Esophagus muscularis mucosa (tissue), 4 donors: ENCODE measurements at regions not wholly inside any gene's neighbourhood (a gene's known extent, or its start where the extent isn't known, plus 50 kb on each side); places are given as distances from the start of the nearest gene placed in this dataset.

Source experiments
- DNase-seq: peaks from one replicate; pipeline ENCODE4 v3.0.0-alpha.2; 2017; ENCODE audit errors: extremely low spot score
- H3K27ac ChIP-seq, 4 donors: fragments of 200-600 bp; sonication (generic); replicated peaks in 1 of 4; 1 replicate in 3 of 4; 2 replicates in 1 of 4; pipeline ENCODE4 v1.5.1; 2016 to 2019; ENCODE audit warnings: mild to moderate bottlenecking in 1 of 4
- H3K27me3 ChIP-seq, 4 donors: fragments of 200-600 bp; sonication (generic); one replicate each; pipeline versions ENCODE4 v1.5.1 to v1.6.0; 2016 to 2019
- H3K36me3 ChIP-seq, 4 donors: fragments of 200-600 bp; sonication (generic); one replicate each; pipeline ENCODE4 v1.5.1; 2016 to 2019
- H3K4me1 ChIP-seq, 4 donors: fragments of 200-600 bp; sonication (generic); one replicate each; pipeline ENCODE4 v1.5.1; 2016 to 2019
- H3K4me3 ChIP-seq, 4 donors: fragments of 200-600 bp; sonication (generic); 1 replicate in 2 of 4; 2 replicates in 2 of 4; pipeline ENCODE4 v1.5.1; 2016 to 2019; ENCODE audit warnings: mild to moderate bottlenecking in 4 of 4, moderate library complexity in 1 of 4
- H3K9me3 ChIP-seq, 4 donors: fragments of 200-600 bp; sonication (generic); 1 replicate in 3 of 4; 2 replicates in 1 of 4; pipeline ENCODE4 v1.5.1; 2016 to 2019
- CTCF ChIP-seq, 3 experiments: fragments of 200-600 bp in 2 of 3; fragments of 450-650 bp in 1 of 3; sonication (generic) in 2 of 3; IDR thresholded peaks; one replicate each; pipeline ENCODE4 v1.5.1; 2017 to 2019; ENCODE audit warnings: antibody characterized with exemption in 3 of 3, mild to moderate bottlenecking in 2 of 3, moderate library complexity in 1 of 3
- EP300 ChIP-seq: sonication (generic); formaldehyde crosslinking; IDR thresholded peaks from one replicate; pipeline ENCODE4 v1.6.1; 2017; ENCODE audit warnings: antibody characterized with exemption
- POLR2A ChIP-seq: fragments of 450-650 bp; IDR thresholded peaks from one replicate; pipeline ENCODE4 v1.6.1; 2017; ENCODE audit warnings: antibody characterized with exemption, moderate library complexity, mild to moderate bottlenecking, low read depth
- POLR2AphosphoS5 ChIP-seq, 2 donors: sonication (generic); formaldehyde crosslinking; IDR thresholded peaks; one replicate each; pipeline ENCODE4 v1.6.1; 2017; ENCODE audit warnings: antibody characterized with exemption in 2 of 2
- WGBS: methylation state at CpG from one replicate; pipeline ENCODE4 v1.1.5; 2018; 5-methylcytosine and 5-hydroxymethylcytosine counted together
- intact Hi-C: fragments of 100-400 bp; cut with DNase I; formaldehyde crosslinking; loops from one replicate; pipeline ENCODE4 v1.15.1; 2023

GRCh38 chr22:49008682-49009235 lies 818.9 kb downstream of the BRD1 start:
- H3K9me3 ChIP-seq: no peaks in the 10 kb centered on the region
- DNase-seq: peak; percentile 89
- H3K27me3 ChIP-seq: peaks cover 0 to 48% (median 0%) of the 10 kb centered on the region in 4 donors
- intact Hi-C loops: loop anchor here (10.0 kb wide), 1 partner anchor 54 kb away; no protein-coding TSS in a partner anchor
- TF ChIP-seq POLR2AphosphoS5 (IDR thresholded peaks at IDR 0.05) (no peak), CTCF (IDR thresholded peaks at IDR 0.05) (no peak), POLR2A (no peak), EP300 (no peak)
- H3K36me3 ChIP-seq: no peaks in the 10 kb centered on the region
- no peak overlapping the region for H3K4me3 ChIP-seq
- WGBS: 92% methylated on average over 11 of the region's 18 CpGs
- H3K4me1 ChIP-seq: peaks cover 0 to 10% (median 3%) of the 10 kb centered on the region in 4 donors
- H3K27ac ChIP-seq: no peak overlapping the region

- Histone ChIP-seq H3K4me3 (no peak overlapping the region), H3K36me3 (no peaks in the 10 kb centered on the region), H3K27me3 (peaks cover 0 to 51% (median 0%) of the 10 kb centered on the region in 4 donors), H3K27ac (no peak overlapping the region), H3K9me3 (peaks cover 0 to 8% (median 0%) of the 10 kb centered on the region in 4 donors), H3K4me1 (peaks cover 0 to under 1% (median 0%) of the 10 kb centered on the region in 4 donors)
- 47% methylated on average over 9 of the region's 12 CpGs for WGBS
- no peak for TF ChIP-seq POLR2A
- TF ChIP-seq POLR2AphosphoS5 (IDR thresholded peaks at IDR 0.05): no peak
- TF ChIP-seq CTCF (IDR thresholded peaks at IDR 0.05): no peak
- no peak for TF ChIP-seq EP300
- intact Hi-C loops: loop anchor here (10.0 kb wide), 1 partner anchor 52 kb away; no protein-coding TSS in a partner anchor
- peak; percentile 89 for DNase-seq
Observed at GRCh38 chr22:49007013-49007653, 820.5 kb downstream of the BRD1 start.

- DNase-seq: peak; percentile 86
- Histone ChIP-seq H3K4me1 (no peaks in the 10 kb centered on the region), H3K27me3 (peaks cover 0 to 51% (median 0%) of the 10 kb centered on the region in 4 donors), H3K36me3 (no peaks in the 10 kb centered on the region), H3K27ac (no peak overlapping the region), H3K4me3 (no peak overlapping the region), H3K9me3 (peaks cover 0 to 13% (median 0%) of the 10 kb centered on the region in 4 donors)
- intact Hi-C loops: loop anchor here (10.0 kb wide), 1 partner anchor 52 kb away; no protein-coding TSS in a partner anchor
- TF ChIP-seq POLR2AphosphoS5 (IDR thresholded peaks at IDR 0.05): no peak
- no peak for TF ChIP-seq CTCF (IDR thresholded peaks at IDR 0.05)
- TF ChIP-seq POLR2A: no peak
- no peak for TF ChIP-seq EP300
- WGBS: 91% methylated on average over 7 of the region's 11 CpGs
Observed at GRCh38 chr22:49006207-49007012, 821.3 kb downstream of the BRD1 start.

GRCh38 chr22:49005557-49005956 lies 822.1 kb downstream of the BRD1 start:
- H3K27ac ChIP-seq: no peak overlapping the region
- peaks cover 0 to 13% (median 0%) of the 10 kb centered on the region in 4 donors for H3K9me3 ChIP-seq
- DNase-seq: peak; percentile 78
- intact Hi-C loops: loop anchor here (10.0 kb wide), 1 partner anchor 51 kb away; no protein-coding TSS in a partner anchor
- TF ChIP-seq CTCF (IDR thresholded peaks at IDR 0.05) (no peak), EP300 (no peak), POLR2A (no peak), POLR2AphosphoS5 (IDR thresholded peaks at IDR 0.05) (no peak)
- no peaks in the 10 kb centered on the region for H3K4me1 ChIP-seq
- H3K27me3 ChIP-seq: peaks cover 0 to 42% (median 0%) of the 10 kb centered on the region in 4 donors
- no peaks in the 10 kb centered on the region for H3K36me3 ChIP-seq
- 91% methylated on average over 7 of the region's 7 CpGs for WGBS
- H3K4me3 ChIP-seq: no peak overlapping the region
